SK-N-SH (cell line): ENCODE measurements at regions not wholly inside any gene's neighbourhood (a gene's known extent, or its start where the extent isn't known, plus 50 kb on each side); places are given as distances from the start of the nearest gene placed in this dataset.

ENCODE experiments used
- CTCF ChIP-seq: fragments of 200-600 bp; sonication (generic); IDR thresholded peaks from 2 replicates; pipeline ENCODE4 v1.6.1; 2017; ENCODE audit warnings: antibody characterized with exemption, mild to moderate bottlenecking, moderate library complexity
- EZH2phosphoT487 ChIP-seq: fragments of 200-600 bp; sonication (generic); IDR thresholded peaks from 2 replicates; pipeline ENCODE4 v1.6.1; 2017; ENCODE audit warnings: low read depth, mixed run types, mild to moderate bottlenecking, antibody characterized with exemption, moderate library complexity, borderline replicate concordance
- NRF1 ChIP-seq: IDR thresholded peaks from 2 replicates; pipeline ENCODE4 v1.6.1; 2012; ENCODE audit warnings: low read depth, mild to moderate bottlenecking, low read length
- RAD21 ChIP-seq: IDR thresholded peaks from 2 replicates; pipeline ENCODE4 v1.6.1; 2012; ENCODE audit warnings: mild to moderate bottlenecking, low read length
- RCOR1 ChIP-seq: fragments of 150-350 bp; IDR thresholded peaks from 2 replicates; pipeline ENCODE4 v1.6.1; 2017; ENCODE audit warnings: antibody characterized with exemption, low read length
- RFX5 ChIP-seq: IDR thresholded peaks from 2 replicates; pipeline ENCODE4 v1.6.1; 2012; ENCODE audit warnings: mild to moderate bottlenecking, improper control_type of control experiment, low read length
- RXRA ChIP-seq: IDR thresholded peaks from 2 replicates; pipeline ENCODE4 v1.4.0; 2012; ENCODE audit warnings: low read depth, mild to moderate bottlenecking, borderline replicate concordance
- SMC3 ChIP-seq: IDR thresholded peaks from 2 replicates; pipeline ENCODE4 v1.6.1; 2012; ENCODE audit warnings: low read depth, low read length, improper control_type of control experiment
- YY1 ChIP-seq: IDR thresholded peaks from 2 replicates; pipeline ENCODE4 v1.4.0; 2012; ENCODE audit warnings: low read depth, mild to moderate bottlenecking
- TF ChIP-seq, protein P1 (sequence below): IDR thresholded peaks from 2 replicates; pipeline ENCODE4 v1.4.0; 2012; ENCODE audit warnings: low read depth

DNA sequence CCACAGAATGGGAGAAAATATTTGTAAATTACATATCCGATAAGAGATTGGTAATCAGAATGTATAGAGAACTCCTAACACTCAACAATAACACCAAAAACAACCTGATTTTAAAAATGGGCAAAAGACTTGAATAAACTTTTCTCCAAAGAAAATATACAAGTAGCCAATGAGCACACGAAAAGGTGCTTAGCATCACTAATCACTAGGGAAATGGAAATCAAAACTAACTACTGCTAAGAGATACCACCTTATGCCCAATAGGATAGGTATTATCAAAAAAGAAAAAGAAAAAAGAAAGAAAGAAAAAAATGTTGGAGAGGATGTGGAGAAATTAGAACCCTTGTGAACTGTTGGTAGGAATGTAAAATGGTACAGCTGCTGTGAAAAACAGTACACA is 212.1 kb downstream of the TLR4 start:
- TF ChIP-seq CTCF: no peak
- no peak for TF ChIP-seq RAD21
- no peak for TF ChIP-seq EZH2phosphoT487
- TF ChIP-seq YY1: no peak
- no peak for TF ChIP-seq RCOR1
- TF ChIP-seq, protein P1, sequence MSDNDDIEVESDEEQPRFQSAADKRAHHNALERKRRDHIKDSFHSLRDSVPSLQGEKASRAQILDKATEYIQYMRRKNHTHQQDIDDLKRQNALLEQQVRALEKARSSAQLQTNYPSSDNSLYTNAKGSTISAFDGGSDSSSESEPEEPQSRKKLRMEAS: no peak
- TF ChIP-seq NRF1: no peak
- no peak for TF ChIP-seq SMC3
- TF ChIP-seq RFX5: peak; percentile 95
- no peak for TF ChIP-seq RXRA
